DMS79 treated with DMSO at 0.1 percent for 48 hours (cell line): ENCODE measurements at regions not wholly inside any gene's neighbourhood (a gene's known extent, or its start where the extent isn't known, plus 50 kb on each side); places are given as distances from the start of the nearest gene placed in this dataset.
A peak's percentile ranks its signal among the peaks of the same experiment; 100 is the strongest.
"Not testable (repeated sequence)": the region's sequence is repeated elsewhere in the genome, so short reads cannot be mapped to it uniquely, and the experiment has no call there.

Experiments used
- DNase-seq: peaks from one replicate; lab custom pipeline; 2025; lab: John Stamatoyannopoulos, UW

GRCh38 chr10:131363416-131363815 is 51.9 kb upstream of the TCERG1L start:
- no peak for DNase-seq

GRCh38 chr10:131371571-131371970 is 60.0 kb upstream of the TCERG1L start:
- no peak for DNase-seq

GRCh38 chr10:131381576-131381975 is 70.1 kb upstream of the TCERG1L start:
- no peak for DNase-seq

- not testable (repeated sequence) for DNase-seq
Measured at GRCh38 chr10:131385161-131385872, 73.8 kb upstream of the TCERG1L start.

- no peak for DNase-seq
Measured at GRCh38 chr10:131387018-131387529, 75.6 kb upstream of the TCERG1L start.

GRCh38 chr10:131391936-131392335 is 80.4 kb upstream of the TCERG1L start:
- DNase-seq = no peak

GRCh38 chr10:131396121-131397050 is 84.9 kb upstream of the TCERG1L start:
- DNase-seq = no peak

- no peak for DNase-seq
Measured at GRCh38 chr10:131398166-131398565, 86.6 kb upstream of the TCERG1L start.

GRCh38 chr10:131399981-131400380 is 88.5 kb upstream of the TCERG1L start:
- DNase-seq = no peak

- no peak for DNase-seq
Measured at GRCh38 chr10:131400513-131400912, 89.0 kb upstream of the TCERG1L start.

GRCh38 chr10:131402771-131403650 is 91.5 kb upstream of the TCERG1L start:
- DNase-seq = no peak

- no peak for DNase-seq
Measured at GRCh38 chr10:131403936-131404335, 92.4 kb upstream of the TCERG1L start.

GRCh38 chr10:131404886-131405285 is 93.4 kb upstream of the TCERG1L start:
- no peak for DNase-seq

GRCh38 chr10:131406676-131407392 is 95.3 kb upstream of the TCERG1L start:
- DNase-seq = no peak

GRCh38 chr10:131418681-131419080 is 107.2 kb upstream of the TCERG1L start:
- DNase-seq = peak; percentile 22

- peak; percentile 39 for DNase-seq
Measured at GRCh38 chr10:131419797-131420196, 108.3 kb upstream of the TCERG1L start.

- DNase-seq = no peak
Measured at GRCh38 chr10:131420867-131421266, 109.3 kb upstream of the TCERG1L start.

- DNase-seq = no peak
Measured at GRCh38 chr10:131421381-131421780, 109.9 kb upstream of the TCERG1L start.

- DNase-seq = no peak
Measured at GRCh38 chr10:131422731-131423130, 111.2 kb upstream of the TCERG1L start.

- no peak for DNase-seq
Measured at GRCh38 chr10:131424053-131424452, 112.5 kb upstream of the TCERG1L start.

- DNase-seq = no peak
Measured at GRCh38 chr10:131424836-131425491, 113.4 kb upstream of the TCERG1L start.
